OCI-LY7 (cell line): ENCODE measurements at regions not wholly inside any gene's neighbourhood (a gene's known extent, or its start where the extent isn't known, plus 50 kb on each side); places are given as distances from the start of the nearest gene placed in this dataset.

Experiments
- BruUV-seq: library from RNA; stranded (reverse); fragments of 400-500 nt; replicated peaks from 2 replicates; lab custom pipeline; 2021; lab: Mats Ljungman, UMichigan
- CTCF ChIA-PET: fragments of 300-600 bp; sonication (Branson Sonifier 250); formaldehyde crosslinking; loops from one replicate; lab custom pipeline; 2022; ENCODE audit warnings: antibody characterized with exemption; ENCODE audit not compliant: unreplicated experiment; lab: Charles Lee
- POLR2A ChIA-PET: fragments of 300-600 bp; sonication (Branson Sonifier 250); formaldehyde crosslinking; loops from one replicate; lab custom pipeline; 2022; ENCODE audit warnings: antibody characterized with exemption; lab: Charles Lee
- DNase-seq: peaks from one replicate; pipeline ENCODE4 v3.0.0-alpha.2; 2015; ENCODE audit warnings: low spot score
- H2AFZ ChIP-seq: fragments of 200-600 bp; sonication (generic), shearing (Covaris generic); 2 replicates; pipeline ENCODE4 v1.6.1; 2014; ENCODE audit warnings: mild to moderate bottlenecking, antibody characterized with exemption, low read length, moderate library complexity
- H3K27ac ChIP-seq: fragments of 200-600 bp; sonication (generic); 2 replicates; pipeline ENCODE4 v1.5.1; 2014; ENCODE audit warnings: mixed run types, low read depth, mild to moderate bottlenecking, moderate library complexity, low read length, inconsistent platforms; ENCODE audit not compliant: poor library complexity, severe bottlenecking
- H3K36me3 ChIP-seq: fragments of 200-600 bp; sonication (generic); 2 replicates; pipeline ENCODE4 v1.6.1; 2014; ENCODE audit warnings: mild to moderate bottlenecking, antibody characterized with exemption, low read length, moderate library complexity, mixed read lengths; ENCODE audit not compliant: insufficient read depth
- H3K4me1 ChIP-seq: fragments of 200-600 bp; sonication (generic); 2 replicates; pipeline ENCODE4 v1.5.1; 2014; ENCODE audit warnings: mild to moderate bottlenecking, low read length; ENCODE audit not compliant: insufficient read depth, poor library complexity, severe bottlenecking
- H3K4me2 ChIP-seq: fragments of 200-600 bp; sonication (generic); 2 replicates; pipeline ENCODE4 v1.6.1; 2014; ENCODE audit warnings: mild to moderate bottlenecking, low read length
- H3K4me3 ChIP-seq: fragments of 200-600 bp; sonication (generic); 2 replicates; pipeline ENCODE4 v1.5.1; 2014; ENCODE audit warnings: mild to moderate bottlenecking, low read depth, low read length; ENCODE audit not compliant: poor library complexity, severe bottlenecking
- H3K79me2 ChIP-seq: fragments of 200-600 bp; sonication (generic); 2 replicates; pipeline ENCODE4 v1.6.1; 2016; ENCODE audit warnings: low read depth, mild to moderate bottlenecking, low read length, moderate library complexity, mixed read lengths; ENCODE audit not compliant: insufficient read depth
- H3K9me2 ChIP-seq: fragments of 200-600 bp; sonication (generic); 2 replicates; pipeline ENCODE4 v1.6.1; 2016; ENCODE audit warnings: mild to moderate bottlenecking, low read length, mixed read lengths; ENCODE audit not compliant: insufficient read depth
- H3K9me3 ChIP-seq: fragments of 200-600 bp; sonication (generic); 2 replicates; pipeline ENCODE4 v1.6.1; 2014; ENCODE audit warnings: mild to moderate bottlenecking, mixed run types, low read length, mixed read lengths
- H4K20me1 ChIP-seq: fragments of 200-600 bp; sonication (generic); 2 replicates; pipeline ENCODE4 v1.6.1; 2014; ENCODE audit warnings: mild to moderate bottlenecking, antibody characterized with exemption, low read length, moderate library complexity, mixed read lengths; ENCODE audit not compliant: insufficient read depth
- EZH2phosphoT487 ChIP-seq: fragments of 200-600 bp; sonication (generic); IDR thresholded peaks from 2 replicates; pipeline ENCODE4 v1.6.1; 2018; ENCODE audit warnings: low read depth, borderline replicate concordance, mild to moderate bottlenecking, mixed run types, antibody characterized with exemption, low read length, moderate library complexity, mixed read lengths
- intact Hi-C: fragments of 100-400 bp; cut with micrococcal nuclease; formaldehyde crosslinking; loops from one replicate; pipeline ENCODE4 v1.10.0; 2022; ENCODE audit not compliant: unreplicated experiment
- TF ChIP-seq, protein P1 (sequence below): fragments of 200-600 bp; sonication (generic); conservative IDR thresholded peaks from 2 replicates; pipeline ENCODE4 v1.5.1; 2014; ENCODE audit warnings: mild to moderate bottlenecking, antibody characterized with exemption, low read length, moderate library complexity, mixed read lengths

DNA sequence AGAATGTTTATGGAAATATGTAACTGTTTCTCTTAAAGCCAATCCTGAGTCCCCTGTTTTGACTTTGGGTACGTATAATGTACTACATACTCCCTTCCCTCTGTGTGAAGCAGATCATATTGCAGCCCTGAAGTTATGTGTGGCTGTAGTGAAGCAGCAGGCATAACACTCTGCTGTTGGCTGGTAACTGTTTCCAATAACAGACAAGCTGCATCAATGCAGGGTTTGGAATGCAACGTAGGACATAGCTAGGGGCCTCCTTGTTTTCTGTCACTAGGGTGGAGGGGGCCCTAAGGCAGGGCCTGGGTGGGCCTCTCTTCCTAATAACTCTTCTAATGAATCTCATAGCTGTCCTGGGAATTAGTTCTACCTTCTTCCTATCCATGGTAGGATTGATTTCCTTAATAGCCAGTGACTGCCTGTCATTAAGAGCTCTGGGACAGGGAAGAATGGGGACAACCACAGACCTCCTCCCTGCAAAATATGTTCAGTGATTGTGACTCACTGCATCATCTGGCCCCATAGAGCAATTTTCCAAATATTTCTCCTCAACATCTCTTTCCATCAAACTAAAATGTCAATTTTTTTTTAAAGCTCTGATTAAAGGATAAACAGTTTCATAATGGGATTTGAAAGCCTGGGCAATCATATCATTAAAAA is 129.6 kb upstream of the HMHB1 start:
- no peaks in the 10 kb centered on the region for H3K9me3 ChIP-seq
- no peaks in the 10 kb centered on the region for H3K36me3 ChIP-seq
- no peak overlapping the region for H3K4me3 ChIP-seq
- TF ChIP-seq EZH2phosphoT487: no peak
- TF ChIP-seq, protein P1, sequence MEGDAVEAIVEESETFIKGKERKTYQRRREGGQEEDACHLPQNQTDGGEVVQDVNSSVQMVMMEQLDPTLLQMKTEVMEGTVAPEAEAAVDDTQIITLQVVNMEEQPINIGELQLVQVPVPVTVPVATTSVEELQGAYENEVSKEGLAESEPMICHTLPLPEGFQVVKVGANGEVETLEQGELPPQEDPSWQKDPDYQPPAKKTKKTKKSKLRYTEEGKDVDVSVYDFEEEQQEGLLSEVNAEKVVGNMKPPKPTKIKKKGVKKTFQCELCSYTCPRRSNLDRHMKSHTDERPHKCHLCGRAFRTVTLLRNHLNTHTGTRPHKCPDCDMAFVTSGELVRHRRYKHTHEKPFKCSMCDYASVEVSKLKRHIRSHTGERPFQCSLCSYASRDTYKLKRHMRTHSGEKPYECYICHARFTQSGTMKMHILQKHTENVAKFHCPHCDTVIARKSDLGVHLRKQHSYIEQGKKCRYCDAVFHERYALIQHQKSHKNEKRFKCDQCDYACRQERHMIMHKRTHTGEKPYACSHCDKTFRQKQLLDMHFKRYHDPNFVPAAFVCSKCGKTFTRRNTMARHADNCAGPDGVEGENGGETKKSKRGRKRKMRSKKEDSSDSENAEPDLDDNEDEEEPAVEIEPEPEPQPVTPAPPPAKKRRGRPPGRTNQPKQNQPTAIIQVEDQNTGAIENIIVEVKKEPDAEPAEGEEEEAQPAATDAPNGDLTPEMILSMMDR: no peak
- H3K79me2 ChIP-seq: no peaks in the 10 kb centered on the region
- H3K4me1 ChIP-seq: no peaks in the 10 kb centered on the region
- no peak for DNase-seq
- POLR2A ChIA-PET: interaction anchor here (0.6 to 1.5 kb wide), 9 partner anchors 9 to 208 kb away, joined by 3 to 6 read pairs (median 3); no protein-coding TSS in a partner anchor
- no peaks in the 10 kb centered on the region for H3K9me2 ChIP-seq
- intact Hi-C loops: no loop called here
- no peaks in the 10 kb centered on the region for H4K20me1 ChIP-seq
- H3K4me2 ChIP-seq: no peak overlapping the region
- BruUV-seq: no TSS peak
- no peak overlapping the region for H3K27ac ChIP-seq
- H2AFZ ChIP-seq: no peak overlapping the region
- CTCF ChIA-PET: interaction anchor here (0.5 to 0.6 kb wide), 2 partner anchors 11 to 858 kb away, joined by 3 to 5 read pairs; no protein-coding TSS in a partner anchor

DNA sequence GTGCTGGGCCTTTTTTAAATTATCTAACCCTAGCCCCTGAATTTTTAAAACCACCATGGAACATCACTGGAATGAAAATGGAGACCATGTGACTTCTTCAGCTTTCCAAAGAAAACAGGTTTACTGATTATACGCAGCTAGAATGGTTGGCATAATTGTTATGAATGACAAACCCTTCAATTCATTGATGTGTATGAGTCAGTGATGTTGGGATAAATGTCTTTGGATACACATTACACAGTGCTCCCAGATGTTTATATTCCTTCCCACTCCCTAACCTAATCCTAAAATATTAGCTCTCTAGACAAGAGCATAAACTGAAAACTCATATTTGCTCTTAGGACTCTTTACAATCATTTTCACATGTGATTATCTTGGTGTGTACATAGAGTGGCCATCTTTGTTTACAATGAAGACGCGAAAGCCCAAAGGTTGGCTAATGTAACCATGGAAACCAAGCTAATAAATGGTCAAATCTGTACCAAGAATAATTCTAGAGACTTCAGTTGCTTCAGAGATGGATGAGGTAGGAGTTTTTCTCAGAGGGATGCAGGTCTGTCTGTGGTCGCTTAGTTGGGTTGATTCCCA is 131.2 kb upstream of the HMHB1 start:
- TF ChIP-seq, protein P1: no peak
- TF ChIP-seq EZH2phosphoT487: no peak
- Histone ChIP-seq H3K4me1 (no peaks in the 10 kb centered on the region), H3K4me3 (no peak overlapping the region), H4K20me1 (no peaks in the 10 kb centered on the region), H3K4me2 (no peak overlapping the region), H3K9me2 (no peaks in the 10 kb centered on the region), H2AFZ (no peak overlapping the region), H3K36me3 (no peaks in the 10 kb centered on the region), H3K9me3 (no peaks in the 10 kb centered on the region), H3K27ac (no peak overlapping the region), H3K79me2 (no peaks in the 10 kb centered on the region)
- no peak for DNase-seq
- intact Hi-C loops: no loop called here
- no TSS peak for BruUV-seq
- ChIA-PET POLR2A (interaction anchor here (1.0 to 1.4 kb wide), 4 partner anchors 11 to 53 kb away, joined by 3 to 7 read pairs (median 6); no protein-coding TSS in a partner anchor), CTCF (no interaction called here)

DNA sequence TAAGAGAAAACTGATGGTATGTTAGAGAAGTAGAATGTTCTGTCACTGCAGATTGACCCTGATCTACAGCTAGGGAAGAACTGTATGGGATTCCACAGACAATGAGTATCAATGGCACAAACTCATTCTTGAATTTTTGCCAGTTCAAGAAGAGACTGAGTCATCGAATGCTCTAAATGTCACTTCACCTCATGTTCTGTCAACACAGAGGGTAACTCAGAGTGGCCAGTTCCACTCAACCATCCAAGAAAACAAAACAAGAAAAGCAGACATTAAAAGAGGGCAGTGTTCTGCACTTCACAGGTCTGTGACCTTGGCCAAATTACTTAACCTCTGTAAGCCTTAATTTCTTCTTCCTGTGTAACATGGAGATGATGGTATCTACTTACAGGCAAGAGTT is 132.2 kb upstream of the HMHB1 start:
- no peak for DNase-seq
- H3K4me2 ChIP-seq: no peak overlapping the region
- no peak overlapping the region for H2AFZ ChIP-seq
- POLR2A ChIA-PET: no interaction called here
- no peaks in the 10 kb centered on the region for H3K9me2 ChIP-seq
- H3K9me3 ChIP-seq: no peaks in the 10 kb centered on the region
- no peak overlapping the region for H3K27ac ChIP-seq
- CTCF ChIA-PET: no interaction called here
- no peak for TF ChIP-seq EZH2phosphoT487
- TF ChIP-seq, protein P1: no peak
- H3K4me1 ChIP-seq: no peaks in the 10 kb centered on the region
- H3K4me3 ChIP-seq: no peak overlapping the region
- no peaks in the 10 kb centered on the region for H3K79me2 ChIP-seq
- intact Hi-C loops: no loop called here
- no peaks in the 10 kb centered on the region for H3K36me3 ChIP-seq
- no TSS peak for BruUV-seq
- no peaks in the 10 kb centered on the region for H4K20me1 ChIP-seq
